Amniotic epithelial cell (primary cell): ENCODE measurements at regions not wholly inside any gene's neighbourhood (a gene's known extent, or its start where the extent isn't known, plus 50 kb on each side); places are given as distances from the start of the nearest gene placed in this dataset.
"Not testable (repeated sequence)": the region's sequence is repeated elsewhere in the genome, so short reads cannot be mapped to it uniquely, and the experiment has no call there.

Source experiments
- DNase-seq: peaks from one replicate; pipeline ENCODE4 v3.0.0-alpha.2; 2010; ENCODE audit warnings: low read depth

DNA sequence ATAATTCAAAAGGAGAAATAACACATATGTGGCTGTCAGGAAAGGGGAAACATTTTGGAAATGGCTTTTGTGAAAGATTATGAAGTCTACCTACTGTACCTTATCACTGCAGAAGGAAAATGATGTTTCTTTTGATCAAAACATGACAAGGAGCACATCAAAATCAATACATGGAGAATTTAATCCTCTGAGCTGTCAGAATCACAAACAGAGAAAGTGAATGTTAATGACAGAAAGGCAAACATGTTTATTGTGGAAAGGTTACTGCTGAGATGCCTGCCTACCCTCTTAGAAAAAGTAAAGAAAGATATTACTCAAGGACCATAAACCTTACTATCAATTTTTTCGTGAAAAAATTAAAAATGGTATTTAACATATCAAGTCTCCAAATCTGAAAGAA, 794.5 kb upstream of the GYPC start:
- DNase-seq: no peak

DNA sequence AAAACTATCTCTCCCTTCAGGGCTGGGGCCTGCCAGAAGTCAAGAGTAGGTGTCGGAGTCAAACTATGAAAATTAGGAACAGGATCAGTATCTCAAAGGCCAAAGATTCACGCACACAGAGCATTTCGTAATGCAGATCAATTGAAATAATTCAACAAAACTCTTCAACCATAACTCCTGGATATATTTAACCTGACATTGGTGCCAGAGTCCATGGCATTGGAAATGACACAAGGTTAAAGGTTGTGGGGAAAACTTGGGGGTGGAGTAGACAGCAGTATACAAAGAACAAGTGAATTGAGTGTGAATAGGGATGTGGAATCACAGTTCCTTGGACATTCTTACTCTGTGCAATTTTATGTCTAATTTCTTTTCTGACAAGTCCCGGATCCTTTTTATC, 788.0 kb upstream of the GYPC start:
- DNase-seq: no peak

DNA sequence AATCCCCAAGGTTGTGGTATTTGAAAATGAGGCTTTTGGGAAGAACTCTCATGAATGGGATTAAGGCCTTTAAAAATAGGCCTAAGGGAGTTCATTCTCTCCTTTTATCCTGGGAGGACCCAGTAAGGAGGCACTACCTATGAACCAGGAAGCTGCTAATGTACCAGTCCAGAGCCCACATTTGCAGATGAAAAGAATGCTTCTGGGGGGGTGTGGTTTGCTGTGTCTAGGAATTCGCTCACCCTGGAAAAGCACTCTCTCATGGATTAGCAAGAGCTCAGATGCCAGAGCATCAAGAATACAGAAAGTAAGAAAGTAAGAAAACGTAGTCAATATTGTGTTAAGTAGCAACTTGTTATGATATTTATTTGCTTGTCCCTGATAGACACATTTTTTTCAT, 785.7 kb upstream of the GYPC start:
- no peak for DNase-seq

DNA sequence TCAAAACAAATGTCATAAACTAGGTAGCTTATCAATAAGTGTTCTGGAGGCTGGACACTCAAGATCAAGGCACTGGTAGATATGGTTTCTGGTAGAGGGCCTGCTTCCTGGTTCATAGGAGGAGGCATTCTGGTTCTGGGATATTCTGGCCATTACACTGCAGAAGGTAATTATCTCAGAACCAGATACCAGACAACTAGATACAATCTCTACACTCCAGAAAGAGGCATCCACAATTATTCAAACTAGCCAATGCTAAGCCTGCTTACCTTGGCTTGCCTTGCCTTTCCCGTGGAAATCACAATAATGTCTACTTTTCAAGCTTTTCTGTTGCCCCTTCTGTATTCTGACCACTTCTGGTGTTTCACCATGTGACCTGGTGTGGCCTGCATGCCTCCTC, 785.2 kb upstream of the GYPC start:
- no peak for DNase-seq

DNA sequence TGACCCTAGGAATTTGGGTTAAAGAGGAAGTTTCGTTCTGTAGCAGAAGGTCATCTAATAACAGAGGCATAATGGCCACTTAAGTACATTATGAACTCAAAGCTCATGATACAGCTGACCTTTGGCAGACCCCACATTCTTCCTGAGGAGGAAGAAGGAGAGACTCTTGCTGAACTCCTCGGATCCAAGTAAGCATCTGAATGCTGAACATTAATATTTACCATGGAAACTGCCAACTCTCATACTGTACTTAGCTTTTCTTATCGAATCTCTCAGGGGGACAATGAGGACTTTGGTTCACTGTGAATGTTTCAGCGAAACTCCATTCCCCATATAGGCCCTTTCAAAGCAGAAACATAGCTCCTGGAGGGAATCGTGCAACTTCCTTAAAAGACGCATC, 781.4 kb upstream of the GYPC start:
- no peak for DNase-seq

DNA sequence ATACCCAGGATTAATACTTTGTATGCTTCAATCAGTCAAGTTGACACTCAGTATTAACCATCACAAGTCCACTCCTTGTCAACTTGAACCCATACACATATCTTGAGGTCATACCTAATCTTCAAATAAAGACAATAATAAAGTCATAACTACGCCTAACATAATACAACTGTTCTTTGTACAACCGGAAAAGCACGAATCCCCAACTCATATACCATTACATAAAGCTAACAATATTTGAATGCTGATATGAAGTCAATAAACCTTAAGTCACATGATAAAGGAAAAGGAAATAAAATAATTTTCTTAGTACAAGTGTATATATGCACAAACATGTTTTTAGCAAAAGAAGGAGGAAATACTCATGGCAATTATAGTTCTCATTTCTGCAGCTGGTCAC, 770.6 kb upstream of the GYPC start:
- no peak for DNase-seq

DNA sequence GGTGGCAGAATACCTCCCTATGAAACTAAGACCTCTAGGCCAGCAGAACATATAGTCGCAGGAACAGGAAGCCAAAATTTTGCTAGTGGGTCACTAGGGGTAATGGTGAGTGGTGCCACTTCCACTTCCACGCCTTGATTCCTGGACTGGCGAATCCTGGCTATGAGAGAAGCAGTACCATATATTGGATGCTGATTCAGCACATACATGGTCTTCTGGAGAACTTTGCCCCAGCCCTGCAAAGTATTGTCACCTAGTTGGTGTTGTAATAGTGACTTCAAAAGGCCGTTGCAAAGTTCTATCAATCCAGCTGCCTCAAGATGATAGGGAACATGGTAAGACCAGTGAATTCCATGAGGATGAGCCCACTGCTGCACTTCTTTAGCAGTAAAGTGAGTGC, 769.8 kb upstream of the GYPC start:
- no peak for DNase-seq

DNA sequence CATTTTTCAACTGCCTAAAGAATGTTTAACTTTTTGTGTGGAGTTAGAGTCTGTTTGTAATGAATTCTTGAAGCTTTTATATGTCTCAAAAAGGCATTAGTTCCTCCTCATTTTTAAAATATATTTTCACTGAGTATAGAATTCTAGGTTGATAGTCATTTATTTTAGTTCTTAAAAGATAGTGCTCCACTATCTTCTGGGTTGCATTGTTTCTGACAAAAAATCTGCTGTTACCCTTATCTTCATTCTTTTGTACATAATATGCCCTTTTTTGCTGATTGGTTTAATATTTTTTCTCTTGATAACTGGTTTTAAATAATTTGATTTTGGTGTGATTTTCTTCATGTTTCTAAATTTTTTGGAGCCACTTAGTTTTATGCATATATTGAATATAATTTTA, 754.7 kb upstream of the GYPC start:
- no peak for DNase-seq

DNA sequence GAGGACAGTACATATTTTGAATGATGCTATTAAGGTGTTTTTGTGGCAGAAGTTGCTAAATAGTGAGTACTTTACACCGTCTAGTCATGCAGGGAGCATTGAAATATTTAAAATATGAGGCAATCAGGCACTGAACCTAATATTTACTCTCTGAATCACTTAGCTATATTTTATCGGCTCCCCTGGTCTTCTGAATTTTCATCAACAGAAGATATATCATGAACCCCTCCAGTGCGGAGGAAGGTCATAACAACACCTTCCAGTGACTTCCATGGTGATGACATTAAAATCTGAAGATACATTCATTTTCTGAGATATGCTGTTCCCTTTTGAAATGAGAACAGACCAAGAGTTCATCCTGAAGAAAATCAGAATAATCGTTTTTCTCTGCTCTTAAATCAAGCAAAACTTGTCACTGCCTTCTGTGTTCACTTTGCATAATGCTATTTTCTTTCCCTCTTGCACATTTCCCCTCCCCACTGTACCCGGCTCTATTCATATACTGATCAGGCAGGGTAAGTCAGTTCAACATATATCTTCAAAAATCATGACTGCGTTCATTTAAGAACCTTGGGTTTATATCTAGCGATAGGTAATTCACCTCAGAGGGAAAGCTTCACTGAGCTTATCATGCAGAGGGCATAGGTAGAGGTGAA, 729.9 kb upstream of the GYPC start:
- DNase-seq: no peak

DNA sequence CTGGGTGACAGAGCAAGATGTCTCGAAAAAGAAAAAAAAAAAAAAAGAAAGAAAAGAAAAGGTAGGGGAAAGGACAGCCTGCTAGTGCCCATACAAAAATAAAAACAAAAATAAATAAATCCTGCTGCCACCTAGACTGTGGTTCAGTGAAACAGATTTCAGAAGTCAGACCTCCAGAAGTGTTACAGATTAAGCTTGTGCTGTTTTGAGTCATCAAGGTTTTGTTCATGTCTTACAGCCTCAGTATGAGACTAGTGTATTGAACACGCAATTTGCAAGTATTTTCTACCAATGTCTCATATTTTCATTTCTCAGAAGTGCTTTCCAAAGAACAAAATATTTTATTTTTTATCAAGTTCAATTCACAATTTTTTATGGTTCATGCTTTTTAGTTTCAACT, 720.4 kb upstream of the GYPC start:
- DNase-seq: no peak

DNA sequence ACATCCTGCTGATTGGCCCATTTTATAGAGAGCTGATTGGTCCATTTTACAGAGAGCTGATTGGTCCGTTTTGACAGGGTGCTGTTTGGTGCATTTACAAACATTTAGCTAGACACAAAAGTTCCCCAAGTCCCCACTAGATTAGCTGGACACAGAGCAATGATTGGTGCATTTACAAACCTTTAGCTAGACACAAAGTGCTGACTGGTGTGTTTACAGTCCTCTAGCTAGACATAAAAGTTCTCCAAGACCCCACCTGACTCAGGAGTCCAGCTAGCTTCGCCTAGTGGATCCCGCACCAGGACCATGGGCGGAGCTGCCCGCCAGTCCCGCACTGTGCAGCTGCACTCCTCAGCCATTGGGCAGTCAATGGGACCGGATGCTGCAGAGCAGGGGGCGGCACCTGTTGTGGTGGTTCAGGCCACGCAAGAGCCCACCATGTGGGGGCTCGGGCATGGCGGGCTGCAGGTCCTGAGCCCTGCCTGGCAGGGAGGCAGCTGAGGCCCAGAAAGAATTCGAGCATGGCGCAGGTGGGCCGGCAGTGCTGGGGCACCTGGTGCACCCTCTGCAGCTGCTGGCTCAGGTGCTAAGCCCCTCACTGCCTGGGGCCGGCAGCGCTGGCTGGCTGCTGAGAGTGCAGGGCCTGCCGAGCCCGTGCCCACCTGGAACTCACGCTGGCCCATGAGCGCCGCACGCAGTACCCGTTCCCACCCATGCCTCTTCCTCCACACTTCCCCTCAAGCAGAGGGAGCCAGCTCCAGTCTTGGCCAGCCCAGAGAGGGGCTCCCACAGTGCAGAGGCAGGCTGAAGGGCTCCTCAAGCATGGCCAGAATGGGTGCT, 713.2 kb upstream of the GYPC start:
- DNase-seq: no peak

DNA sequence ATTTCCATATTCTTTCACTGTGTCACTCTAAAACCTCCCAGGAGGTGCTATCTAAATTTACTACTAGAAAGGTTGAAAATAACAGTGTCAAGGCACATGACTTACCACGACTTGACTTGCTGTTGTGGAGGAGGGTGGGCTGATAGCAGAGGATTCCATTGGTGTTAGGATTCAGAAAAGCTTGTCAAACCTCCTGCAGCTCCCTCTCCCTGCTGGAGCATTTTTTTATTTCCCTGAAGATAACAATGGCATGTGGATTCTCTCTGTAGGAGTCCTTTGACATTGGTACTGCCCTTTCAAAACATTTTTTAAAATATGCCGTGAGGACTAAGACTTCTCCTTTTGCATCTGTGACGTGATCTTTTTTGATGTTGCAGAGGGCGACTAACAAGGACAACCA, 696.9 kb upstream of the GYPC start:
- no peak for DNase-seq

DNA sequence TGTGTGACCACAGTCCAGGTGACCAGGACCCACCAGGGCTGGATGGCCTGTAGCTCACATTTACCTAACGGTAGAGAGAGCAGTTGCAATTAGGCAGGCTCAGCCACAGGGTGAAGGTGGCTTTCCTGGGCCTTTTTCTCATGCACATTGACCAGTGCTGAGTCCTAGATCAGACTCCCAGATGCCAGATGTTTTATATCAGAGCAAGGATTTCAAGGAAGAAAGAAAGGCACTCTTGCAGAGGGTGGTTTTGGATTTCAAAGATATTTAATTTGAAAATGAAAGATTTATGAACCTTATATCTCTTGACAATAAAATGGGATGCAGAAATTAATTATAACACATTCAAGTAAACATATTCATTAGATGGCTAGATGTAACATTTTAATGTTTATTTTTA, 694.2 kb upstream of the GYPC start:
- no peak for DNase-seq

DNA sequence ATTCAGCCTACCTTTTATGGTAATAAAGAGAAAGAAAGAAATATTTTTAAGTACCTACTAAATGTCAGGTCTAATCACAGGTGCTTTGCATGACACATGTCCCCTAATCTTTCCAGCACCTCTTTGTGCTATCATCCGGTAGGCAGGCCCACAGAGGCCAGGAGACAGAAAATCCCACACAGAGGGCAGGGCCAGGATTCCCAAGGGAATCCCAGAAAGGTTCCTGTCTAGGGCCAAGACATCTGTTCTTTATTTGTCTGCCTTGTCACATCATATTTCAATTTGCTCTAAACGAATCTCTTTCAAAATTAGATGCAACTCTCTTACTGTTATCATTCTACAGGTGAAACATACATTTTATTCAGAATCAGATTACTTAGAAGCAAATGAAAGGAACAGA, 676.1 kb upstream of the GYPC start:
- DNase-seq: no peak

DNA sequence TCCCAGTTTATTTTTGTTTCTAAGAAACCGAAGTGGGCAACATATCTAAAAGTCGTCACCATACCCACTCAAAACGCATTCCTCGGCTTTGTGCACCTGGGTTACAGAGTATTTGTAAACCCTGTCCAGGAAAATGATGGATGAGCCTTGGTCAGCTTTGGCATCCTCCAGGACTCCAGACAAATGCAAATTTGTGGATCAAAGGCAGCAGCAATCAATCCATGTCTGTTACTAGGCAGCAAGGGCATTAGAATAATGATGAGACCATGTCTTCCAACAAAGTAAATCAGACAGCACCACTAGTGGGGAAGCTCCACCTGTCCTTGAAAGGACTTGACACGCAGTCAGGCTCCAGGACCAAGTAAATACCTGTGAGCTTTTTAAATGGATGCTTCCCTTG, 672.6 kb upstream of the GYPC start:
- no peak for DNase-seq

DNA sequence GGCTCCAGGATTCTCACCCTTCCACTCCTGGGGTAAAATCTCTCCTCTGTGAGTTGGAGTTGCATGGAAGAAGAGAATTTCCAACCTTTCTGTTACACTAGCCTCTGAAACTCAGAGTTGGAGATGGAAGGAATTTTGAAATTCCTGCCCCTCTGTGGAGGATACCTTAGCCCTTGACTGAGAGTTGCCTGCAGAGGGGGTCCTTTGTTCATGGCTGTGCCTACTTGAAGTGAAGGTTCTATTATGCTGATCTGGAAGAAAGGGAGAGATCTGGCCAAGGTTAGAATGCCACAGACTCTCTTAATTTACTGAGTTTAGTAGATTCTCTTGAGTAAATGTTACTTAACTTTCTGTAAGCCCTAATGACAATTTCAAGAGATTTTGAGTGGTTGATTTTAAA, 626.6 kb upstream of the GYPC start:
- no peak for DNase-seq

DNA sequence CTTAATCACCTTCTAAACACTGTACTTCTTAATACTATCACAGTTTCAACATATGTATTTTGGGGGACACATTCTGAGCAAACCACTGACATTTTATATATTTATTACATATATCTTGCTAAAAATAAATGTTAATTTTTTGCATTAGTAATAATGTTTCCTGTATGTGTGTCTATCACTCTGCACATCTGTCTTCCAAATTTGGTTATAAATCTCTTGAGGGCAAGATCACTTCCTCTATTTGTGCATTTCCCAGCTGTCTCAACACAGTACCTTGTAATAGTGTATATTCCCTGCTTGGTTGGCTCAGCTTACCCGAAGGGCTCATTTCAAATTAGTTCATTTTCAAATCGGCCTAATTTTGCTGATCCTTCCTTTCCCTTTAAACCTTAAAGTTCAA, 617.1 kb upstream of the GYPC start:
- no peak for DNase-seq

DNA sequence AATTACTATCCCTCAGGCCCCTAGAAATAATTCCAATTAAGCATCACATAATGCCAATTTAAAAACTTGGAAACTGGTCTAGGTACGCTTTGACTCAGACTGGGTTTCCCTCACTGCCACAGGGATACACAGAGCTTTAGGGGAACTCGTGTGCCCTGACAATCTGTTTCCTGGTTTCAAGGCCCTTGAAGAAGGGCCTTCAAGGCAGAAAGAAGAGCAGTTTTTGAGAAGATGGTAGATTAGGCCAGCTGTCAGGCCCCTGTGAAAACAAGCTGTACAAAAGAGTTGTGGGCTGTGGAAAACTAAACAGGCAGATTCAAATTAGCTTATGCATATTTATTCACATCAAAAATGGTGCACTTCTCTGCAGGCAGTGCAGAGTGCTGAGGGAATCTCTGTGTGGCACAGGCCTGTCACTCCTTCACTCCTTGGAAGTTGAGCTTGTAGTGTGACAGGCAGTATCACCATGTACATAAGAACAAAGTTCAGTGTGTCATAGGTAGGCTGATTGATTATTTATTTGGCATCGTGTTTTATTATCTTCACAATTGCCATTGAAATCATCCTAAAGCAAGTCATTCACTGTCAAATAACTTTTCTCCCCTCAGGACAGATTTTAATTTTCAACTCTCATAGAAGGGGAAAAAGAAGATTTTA, 614.4 kb upstream of the GYPC start:
- DNase-seq: no peak

DNA sequence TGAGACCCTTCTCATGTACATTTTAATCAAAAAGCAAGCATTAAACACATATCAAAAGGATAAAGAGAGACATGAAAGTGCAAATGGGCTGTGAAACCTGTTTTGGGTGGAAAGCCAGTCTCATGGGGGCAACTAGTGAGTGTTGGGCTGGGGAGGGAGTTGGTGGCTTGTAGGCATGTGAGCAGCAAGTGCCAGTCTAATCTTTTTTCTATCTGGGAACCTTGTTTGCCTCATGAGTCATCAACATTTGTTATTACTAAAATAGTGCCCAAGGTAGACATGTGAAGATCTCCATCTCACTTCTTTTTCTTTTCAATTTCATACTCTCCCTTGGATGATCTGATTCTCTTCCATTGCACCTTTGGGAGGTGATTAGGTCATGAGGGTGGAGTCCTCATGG, 613.9 kb upstream of the GYPC start:
- DNase-seq: no peak

DNA sequence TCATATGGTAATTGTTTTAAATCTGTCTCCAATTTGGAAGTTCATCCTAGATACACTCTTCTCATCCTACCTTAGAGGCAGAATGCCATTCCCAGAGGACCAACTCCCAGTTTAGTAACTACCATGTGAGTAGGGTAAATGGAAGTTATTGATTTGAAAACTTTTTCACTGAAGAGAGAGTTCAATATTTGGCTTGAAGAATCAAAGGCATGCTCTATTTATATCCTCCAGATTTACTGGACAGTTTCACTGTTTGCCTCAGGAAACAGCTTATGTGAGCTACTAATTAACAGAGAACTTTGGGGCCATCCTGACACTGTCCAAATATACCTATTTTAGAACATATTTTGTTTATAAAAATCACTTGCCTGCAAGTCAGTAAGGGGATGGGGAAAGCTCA, 607.2 kb upstream of the GYPC start:
- DNase-seq: no peak

DNA sequence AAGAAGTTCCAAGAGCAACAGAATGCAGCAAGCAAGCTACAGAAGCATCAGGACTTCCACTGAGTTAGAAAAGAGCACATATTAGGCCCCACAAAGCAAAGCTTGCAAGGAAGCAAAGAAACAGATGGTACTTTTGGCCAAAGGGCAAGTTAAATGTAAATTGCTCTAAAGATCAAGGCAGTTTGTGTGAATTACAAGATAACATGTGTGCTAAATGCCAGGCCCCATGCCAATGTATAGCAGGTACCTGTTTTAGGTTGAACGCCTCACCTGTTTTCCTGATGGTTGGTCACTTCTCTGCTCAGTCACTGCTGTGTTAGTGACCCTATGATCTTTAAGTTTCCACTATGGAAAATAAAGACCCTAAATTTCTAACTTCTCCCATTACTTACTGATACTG, 606.5 kb upstream of the GYPC start:
- no peak for DNase-seq

DNA sequence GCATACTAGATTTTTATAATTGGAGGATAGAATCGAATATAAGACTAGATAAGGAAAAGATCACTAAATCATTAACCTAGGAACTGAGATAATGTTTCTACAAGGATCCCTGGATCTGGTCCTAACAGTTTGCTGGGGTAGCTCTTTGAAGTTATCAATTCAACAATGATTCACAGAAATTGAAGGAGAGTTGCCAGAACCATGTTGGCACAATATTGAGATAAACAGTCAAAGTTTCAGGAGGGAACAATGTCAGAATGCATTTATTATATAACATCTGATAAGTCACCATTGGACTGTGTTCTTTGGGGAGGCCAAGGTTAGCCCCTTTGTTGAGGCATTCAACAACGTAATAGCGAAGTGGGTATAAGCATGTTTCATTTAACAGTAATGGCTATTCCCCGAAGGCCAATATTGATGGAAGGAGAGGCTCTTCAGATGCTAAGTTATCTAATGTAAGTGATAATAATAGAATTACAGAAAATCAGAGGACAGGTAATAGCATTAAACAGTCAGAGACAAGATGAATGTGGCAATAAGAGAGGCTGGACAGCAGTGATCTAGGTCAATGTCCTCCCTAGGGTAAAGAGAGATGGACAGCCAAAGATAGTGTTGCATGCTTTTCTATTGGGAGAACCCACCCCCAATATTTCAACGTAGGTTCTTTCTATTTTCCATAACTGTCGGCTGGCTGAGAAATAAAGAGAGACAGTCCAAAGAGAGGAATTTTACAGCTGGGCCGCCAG, 604.8 kb upstream of the GYPC start:
- DNase-seq: no peak

DNA sequence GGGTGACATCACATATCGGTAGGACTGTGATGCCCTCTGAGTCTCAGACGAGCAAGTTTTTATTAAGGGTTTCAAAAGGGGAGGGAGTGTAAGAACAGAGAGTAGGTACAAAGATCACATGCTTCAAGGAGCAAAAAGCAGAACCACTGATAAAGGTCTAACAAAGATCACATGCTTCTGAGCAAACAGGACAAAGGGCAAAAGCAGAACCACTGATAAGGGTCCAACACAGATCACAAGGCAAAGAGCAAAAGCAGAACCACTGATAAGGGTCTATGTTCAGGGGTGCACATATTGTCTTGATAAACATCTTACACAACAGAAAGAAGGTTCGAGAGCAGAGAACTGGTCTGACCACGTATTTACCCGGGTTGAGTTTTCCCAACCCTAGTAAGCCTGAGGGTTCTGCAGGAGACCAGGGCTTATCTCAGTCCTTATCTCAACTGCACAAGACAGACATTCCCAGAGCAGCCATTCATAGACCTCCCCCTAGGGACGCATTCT, 604.2 kb upstream of the GYPC start:
- DNase-seq: not testable (repeated sequence)
